GM23338 (cell line): ENCODE measurements at regions not wholly inside any gene's neighbourhood (a gene's known extent, or its start where the extent isn't known, plus 50 kb on each side); places are given as distances from the start of the nearest gene placed in this dataset.

ENCODE experiments used
- CREB1 ChIP-seq: fragments of 250-450 bp; sonication (Bioruptor Pico); IDR thresholded peaks from 2 replicates; pipeline ENCODE4 v1.5.0; 2020; ENCODE audit warnings: low read depth, mild to moderate bottlenecking, moderate library complexity
- EZH2 ChIP-seq: fragments of 200-600 bp; sonication (generic); IDR thresholded peaks from one replicate; pipeline ENCODE4 v1.8.0; 2017; ENCODE audit warnings: antibody characterized with exemption, mild to moderate bottlenecking, low read depth; ENCODE audit not compliant: unreplicated experiment
- EZH2phosphoT487 ChIP-seq: fragments of 200-600 bp; sonication (generic); IDR thresholded peaks from one replicate; pipeline ENCODE4 v1.8.1; 2018; ENCODE audit warnings: antibody characterized with exemption; ENCODE audit not compliant: unreplicated experiment
- JUNB ChIP-seq: IDR thresholded peaks from one replicate; pipeline ENCODE4 v1.6.1; 2016; ENCODE audit warnings: antibody characterized with exemption; ENCODE audit not compliant: unreplicated experiment
- NANOG ChIP-seq: IDR thresholded peaks from 2 replicates; pipeline ENCODE4 v1.6.1; 2016; ENCODE audit warnings: antibody characterized with exemption, borderline replicate concordance
- POLR2AphosphoS5 ChIP-seq: IDR thresholded peaks from 2 replicates; pipeline ENCODE4 v1.6.1; 2016; ENCODE audit warnings: antibody characterized with exemption, low read depth
- REST ChIP-seq: IDR thresholded peaks from one replicate; pipeline ENCODE4 v1.6.1; 2018; ENCODE audit warnings: antibody characterized with exemption; ENCODE audit not compliant: unreplicated experiment
- STAT1 ChIP-seq: IDR thresholded peaks from one replicate; pipeline ENCODE4 v1.6.1; 2016; ENCODE audit warnings: antibody characterized with exemption; ENCODE audit not compliant: unreplicated experiment
- ZNF114 ChIP-seq: fragments of 250-450 bp; sonication (Bioruptor Pico); IDR thresholded peaks from 2 replicates; pipeline ENCODE4 v1.5.0; 2020; ENCODE audit warnings: mild to moderate bottlenecking, moderate library complexity
- ZNF462 ChIP-seq: fragments of 250-450 bp; sonication (Bioruptor Pico); IDR thresholded peaks from 2 replicates; pipeline ENCODE4 v1.5.0; 2020; ENCODE audit warnings: mild to moderate bottlenecking, moderate library complexity
- TF ChIP-seq, protein P1 (sequence below), 2 experiments: fragments of 200-600 bp in 1 of 2; sonication (generic) in 1 of 2; conservative IDR thresholded peaks; 2 replicates each; pipeline versions ENCODE4 v1.5.1 to v1.6.1; 2016 to 2017; ENCODE audit warnings: antibody characterized with exemption in 2 of 2, low read depth in 2 of 2, mild to moderate bottlenecking in 2 of 2, moderate library complexity in 1 of 2
- TF ChIP-seq, protein P2 (sequence below): IDR thresholded peaks from 2 replicates; pipeline ENCODE4 v1.6.1; 2016; ENCODE audit warnings: antibody characterized with exemption

GRCh38 chr1:79969886-79970285, 963.4 kb upstream of the ADGRL4 start:
- TF ChIP-seq, protein P1, sequence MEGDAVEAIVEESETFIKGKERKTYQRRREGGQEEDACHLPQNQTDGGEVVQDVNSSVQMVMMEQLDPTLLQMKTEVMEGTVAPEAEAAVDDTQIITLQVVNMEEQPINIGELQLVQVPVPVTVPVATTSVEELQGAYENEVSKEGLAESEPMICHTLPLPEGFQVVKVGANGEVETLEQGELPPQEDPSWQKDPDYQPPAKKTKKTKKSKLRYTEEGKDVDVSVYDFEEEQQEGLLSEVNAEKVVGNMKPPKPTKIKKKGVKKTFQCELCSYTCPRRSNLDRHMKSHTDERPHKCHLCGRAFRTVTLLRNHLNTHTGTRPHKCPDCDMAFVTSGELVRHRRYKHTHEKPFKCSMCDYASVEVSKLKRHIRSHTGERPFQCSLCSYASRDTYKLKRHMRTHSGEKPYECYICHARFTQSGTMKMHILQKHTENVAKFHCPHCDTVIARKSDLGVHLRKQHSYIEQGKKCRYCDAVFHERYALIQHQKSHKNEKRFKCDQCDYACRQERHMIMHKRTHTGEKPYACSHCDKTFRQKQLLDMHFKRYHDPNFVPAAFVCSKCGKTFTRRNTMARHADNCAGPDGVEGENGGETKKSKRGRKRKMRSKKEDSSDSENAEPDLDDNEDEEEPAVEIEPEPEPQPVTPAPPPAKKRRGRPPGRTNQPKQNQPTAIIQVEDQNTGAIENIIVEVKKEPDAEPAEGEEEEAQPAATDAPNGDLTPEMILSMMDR (conservative IDR thresholded peaks at IDR 0.05; ENCODE audit: low read depth in 2 of 2) = 0 out of 4 replicates have a peak, but pooled peaks of 1 of the 2 experiments have one; percentile 4
- TF ChIP-seq EZH2 (no peak), POLR2AphosphoS5 (no peak), REST (no peak), CREB1 (CRISPR knock-in tag) (no peak), EZH2phosphoT487 (no peak), NANOG (no peak), JUNB (no peak), ZNF462 (CRISPR knock-in tag) (no peak), ZNF114 (no peak), STAT1 (no peak)
- TF ChIP-seq, protein P2, sequence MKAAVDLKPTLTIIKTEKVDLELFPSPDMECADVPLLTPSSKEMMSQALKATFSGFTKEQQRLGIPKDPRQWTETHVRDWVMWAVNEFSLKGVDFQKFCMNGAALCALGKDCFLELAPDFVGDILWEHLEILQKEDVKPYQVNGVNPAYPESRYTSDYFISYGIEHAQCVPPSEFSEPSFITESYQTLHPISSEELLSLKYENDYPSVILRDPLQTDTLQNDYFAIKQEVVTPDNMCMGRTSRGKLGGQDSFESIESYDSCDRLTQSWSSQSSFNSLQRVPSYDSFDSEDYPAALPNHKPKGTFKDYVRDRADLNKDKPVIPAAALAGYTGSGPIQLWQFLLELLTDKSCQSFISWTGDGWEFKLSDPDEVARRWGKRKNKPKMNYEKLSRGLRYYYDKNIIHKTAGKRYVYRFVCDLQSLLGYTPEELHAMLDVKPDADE = no peak
